ENCODE measurements at regions not wholly inside any gene's neighbourhood (a gene's known extent, or its start where the extent isn't known, plus 50 kb on each side); places are given as distances from the start of the nearest gene placed in this dataset.

GRCh38 chr18:78587096-78587495, 392.5 kb upstream of the SALL3 start:
- TF ChIP-seq CTCF (IDR thresholded peaks at IDR 0.05): no peak
- intact Hi-C loops (cut with micrococcal nuclease): no loop called here
- peaks cover 0 to 21% (median 11%) of the 10 kb centered on the region in 7 donors for H3K9me3 Mint-ChIP-seq

GRCh38 chr18:78587626-78588600, 391.7 kb upstream of the SALL3 start:
- H3K4me3 Mint-ChIP-seq: no peak overlapping the region
- H3K27me3 Mint-ChIP-seq (ENCODE audit: low read depth in 3 of 3): peaks cover 0 to 5% (median 4%) of the 10 kb centered on the region in 3 donors

More at GRCh38 chr18:78587096-78587495, 392.5 kb upstream of the SALL3 start:
- H3K36me3 ChIP-seq (replicated peaks in 1 of 2; ENCODE audit: control insufficient read depth in 1 of 2, insufficient read depth in 2 of 2, low read length in 2 of 2): no peaks in the 10 kb centered on the region
- Mint-ChIP-seq H3K4me3 (no peak overlapping the region), H3K36me3 (no peaks in the 10 kb centered on the region), H3K27ac (no peak overlapping the region), H3K27me3 (ENCODE audit: low read depth in 3 of 3) (peaks cover 0 to 5% (median 4%) of the 10 kb centered on the region in 3 donors), H3K4me1 (no peaks in the 10 kb centered on the region)
- H3K4me1 ChIP-seq (ENCODE audit: control insufficient read depth in 1 of 2, insufficient read depth in 2 of 2, low read length in 2 of 2): no peaks in the 10 kb centered on the region
- no peak overlapping the region for H2AFZ ChIP-seq (ENCODE audit: insufficient read depth, low read depth, low read length, poor library complexity, severe bottlenecking)
- no peaks in the 10 kb centered on the region for H3K27me3 ChIP-seq (ENCODE audit: control insufficient read depth in 2 of 2, insufficient read depth in 2 of 2, low read length in 2 of 2)
- no peak for DNase-seq
- 85% methylated on average over 8 of the region's 11 CpGs for WGBS (ENCODE audit: insufficient coverage)
- H3K4me2 ChIP-seq (replicated peaks; ENCODE audit: extremely low read depth, low read length, poor library complexity, severe bottlenecking): no peak overlapping the region
- no peaks in the 10 kb centered on the region for H3K79me2 ChIP-seq (ENCODE audit: insufficient read depth, low read length)
- no peak overlapping the region for H3K27ac ChIP-seq (ENCODE audit: low read depth in 1 of 2, low read length in 2 of 2)
- H4K20me1 ChIP-seq (ENCODE audit: insufficient read depth, low read length): no peaks in the 10 kb centered on the region
- no peaks in the 10 kb centered on the region for H3K9me3 ChIP-seq (replicated peaks in 1 of 2; ENCODE audit: control insufficient read depth in 1 of 2, insufficient read depth in 1 of 2, low read length in 2 of 2)
- no peak overlapping the region for H3K9ac ChIP-seq (ENCODE audit: insufficient read depth, low read length, poor library complexity, severe bottlenecking)
- no peak overlapping the region for H3K4me3 ChIP-seq (replicated peaks in 1 of 3; ENCODE audit: low read depth in 2 of 3, low read length in 3 of 3)

More at GRCh38 chr18:78587626-78588600, 391.7 kb upstream of the SALL3 start:
- H3K4me3 ChIP-seq (replicated peaks in 1 of 3; ENCODE audit: low read depth in 2 of 3, low read length in 3 of 3): no peak overlapping the region
- 87% methylated on average over 23 of the region's 24 CpGs for WGBS (ENCODE audit: insufficient coverage)
- TF ChIP-seq CTCF (IDR thresholded peaks at IDR 0.05): no peak
- H3K9me3 Mint-ChIP-seq: peaks cover 0 to 16% (median 8%) of the 10 kb centered on the region in 7 donors
- H3K79me2 ChIP-seq (ENCODE audit: insufficient read depth, low read length): no peaks in the 10 kb centered on the region
- H3K27ac ChIP-seq (ENCODE audit: low read depth in 1 of 2, low read length in 2 of 2): no peak overlapping the region
- no peaks in the 10 kb centered on the region for H3K36me3 Mint-ChIP-seq
- H2AFZ ChIP-seq (ENCODE audit: insufficient read depth, low read depth, low read length, poor library complexity, severe bottlenecking): no peak overlapping the region
- no peaks in the 10 kb centered on the region for H3K4me1 ChIP-seq (ENCODE audit: control insufficient read depth in 1 of 2, insufficient read depth in 2 of 2, low read length in 2 of 2)
- no peaks in the 10 kb centered on the region for H3K27me3 ChIP-seq (ENCODE audit: control insufficient read depth in 2 of 2, insufficient read depth in 2 of 2, low read length in 2 of 2)
- H3K4me1 Mint-ChIP-seq: no peaks in the 10 kb centered on the region
- no peak for DNase-seq
- no peaks in the 10 kb centered on the region for H4K20me1 ChIP-seq (ENCODE audit: insufficient read depth, low read length)
- no peak overlapping the region for H3K27ac Mint-ChIP-seq
- no peak overlapping the region for H3K9ac ChIP-seq (ENCODE audit: insufficient read depth, low read length, poor library complexity, severe bottlenecking)
- intact Hi-C loops (cut with micrococcal nuclease): no loop called here
- H3K4me2 ChIP-seq (replicated peaks; ENCODE audit: extremely low read depth, low read length, poor library complexity, severe bottlenecking): no peak overlapping the region
- no peaks in the 10 kb centered on the region for H3K36me3 ChIP-seq (replicated peaks in 1 of 2; ENCODE audit: control insufficient read depth in 1 of 2, insufficient read depth in 2 of 2, low read length in 2 of 2)
- no peaks in the 10 kb centered on the region for H3K9me3 ChIP-seq (replicated peaks in 1 of 2; ENCODE audit: control insufficient read depth in 1 of 2, insufficient read depth in 1 of 2, low read length in 2 of 2)
